ENCODE measurements at regions not wholly inside any gene's neighbourhood (a gene's known extent, or its start where the extent isn't known, plus 50 kb on each side); places are given as distances from the start of the nearest gene placed in this dataset.
A peak's percentile ranks its signal among the peaks of the same experiment; 100 is the strongest.

DNA sequence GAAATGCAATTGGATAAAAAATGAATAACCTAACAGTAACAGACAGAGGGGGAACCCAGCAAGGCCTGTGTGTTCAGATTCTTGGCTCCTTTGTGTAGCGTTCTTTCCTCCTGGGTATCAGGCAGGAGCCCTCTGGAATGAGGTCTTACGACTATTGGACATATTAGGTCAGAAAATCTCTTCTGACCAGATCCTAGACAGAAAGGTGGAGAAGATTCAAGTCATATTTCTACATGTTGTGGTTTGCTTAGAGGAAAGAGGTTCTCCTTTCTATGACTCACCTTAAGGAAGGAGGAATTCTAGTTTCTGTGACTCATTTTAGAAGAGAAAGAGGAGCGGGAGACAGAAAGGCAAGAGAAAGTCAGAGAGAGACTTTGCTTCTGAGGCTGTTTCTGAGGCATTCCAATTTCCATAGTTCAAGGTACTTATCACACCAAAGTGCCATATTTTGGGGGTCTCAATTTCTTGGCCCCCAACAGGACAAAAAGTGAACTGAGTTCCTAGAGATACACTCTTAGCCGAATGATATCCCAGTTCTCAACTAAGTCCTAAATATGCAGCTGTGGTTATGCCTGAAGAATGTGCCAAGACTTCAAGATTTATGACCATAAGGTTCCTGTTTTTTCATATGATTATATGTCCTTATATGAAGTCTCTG is 618.6 kb downstream of the ZEB2 start:
- DNase-seq, result no peak

DNA sequence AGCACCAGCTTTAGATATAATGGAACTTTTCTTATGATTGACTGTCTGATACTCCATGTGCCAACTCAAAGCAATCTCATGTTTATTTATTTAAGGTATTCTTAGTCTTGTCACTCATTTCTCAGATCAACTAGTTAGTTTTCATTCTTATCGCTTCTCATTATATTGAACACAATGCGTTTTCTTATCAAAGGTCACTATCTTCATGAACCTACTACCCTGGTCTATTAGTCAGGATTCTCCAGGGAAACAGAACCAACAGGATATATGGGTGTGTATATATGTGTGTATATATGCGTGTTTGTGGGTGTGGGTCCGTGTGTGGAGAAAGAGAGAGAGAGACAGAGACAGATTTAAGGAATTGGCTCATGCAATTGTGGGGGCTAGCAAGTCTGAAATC is 619.9 kb downstream of the ZEB2 start:
- DNase-seq, result no peak

DNA sequence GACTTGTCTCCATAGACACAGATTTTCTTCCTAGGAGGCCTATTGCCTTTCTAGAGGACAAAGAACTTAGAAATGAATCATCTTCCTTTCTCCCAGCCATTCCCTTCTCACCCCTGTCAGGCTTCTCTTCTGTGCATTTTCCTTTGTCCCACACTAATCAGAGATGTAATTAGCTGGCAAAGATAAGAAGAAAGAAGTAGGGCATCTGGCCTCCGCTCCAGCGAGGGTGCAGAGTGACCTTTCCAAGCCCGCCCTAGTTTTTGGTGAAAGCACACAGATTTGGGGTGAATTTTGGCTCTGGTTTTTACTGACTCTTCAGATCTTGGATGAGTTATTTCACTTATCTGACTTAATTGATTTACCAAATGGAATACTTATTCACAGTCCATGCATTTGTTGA is 626.5 kb downstream of the ZEB2 start:
- DNase-seq, result no peak

- peak; percentile 43 for DNase-seq
Measured at GRCh38 chr2:143891879-143892308, 628.0 kb downstream of the ZEB2 start.

GRCh38 chr2:143890798-143891197 is 629.1 kb downstream of the ZEB2 start:
- DNase-seq, result no peak

DNA sequence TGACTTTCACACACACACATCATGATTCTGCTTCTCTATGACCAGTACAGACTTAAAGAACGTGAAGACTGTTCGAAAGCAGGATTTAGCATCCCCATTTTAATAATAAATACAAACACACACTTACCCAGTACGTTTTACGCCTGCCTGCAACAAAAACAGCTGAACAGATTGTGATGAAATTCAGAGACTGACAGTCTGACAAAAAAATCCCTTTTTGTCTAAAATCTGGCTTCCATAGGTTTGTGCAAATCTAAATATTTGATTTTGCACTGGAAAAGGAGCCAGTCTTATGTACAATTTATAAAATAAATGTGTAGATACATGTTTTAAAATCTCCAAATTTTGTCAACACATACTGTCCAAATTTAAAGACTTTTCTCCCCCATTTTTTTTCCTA is 630.7 kb downstream of the ZEB2 start:
- no peak for DNase-seq

DNA sequence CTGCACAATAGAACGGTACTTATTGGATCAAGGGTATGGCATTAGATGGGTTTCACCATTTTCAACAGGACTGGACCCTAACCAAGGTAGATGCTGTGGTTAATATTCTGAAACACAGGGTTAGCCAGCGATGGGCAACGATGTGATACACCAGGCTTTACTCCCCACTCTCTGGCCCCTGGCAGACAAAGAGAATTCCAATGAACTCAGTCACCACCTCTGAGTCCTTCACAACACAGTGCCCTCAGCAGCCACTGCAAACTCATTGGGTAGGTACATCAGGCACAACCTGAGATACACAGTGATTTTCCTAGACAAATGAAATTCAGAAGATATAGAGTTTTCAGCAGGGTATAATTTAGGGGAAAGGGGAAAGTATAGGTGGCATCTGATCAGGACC is 634.5 kb downstream of the ZEB2 start:
- no peak for DNase-seq

DNA sequence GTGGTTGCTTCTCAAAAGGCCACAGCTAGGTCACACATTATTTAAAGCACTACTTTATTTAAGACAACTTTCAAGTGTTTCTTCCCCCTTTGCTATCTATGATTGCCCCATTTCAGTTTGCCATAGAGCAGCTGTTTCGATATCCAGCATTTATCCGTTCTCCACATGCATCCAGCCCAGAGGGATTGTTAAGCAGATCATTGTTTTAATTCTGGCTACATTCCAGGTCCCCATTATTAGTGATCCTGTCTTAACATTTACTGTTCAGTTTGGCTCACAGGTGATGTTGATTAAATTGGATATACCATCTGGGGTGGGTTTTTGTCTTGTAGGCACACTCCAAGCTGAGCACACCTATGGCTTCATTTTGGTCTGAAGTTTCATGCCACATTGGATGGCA is 638.7 kb downstream of the ZEB2 start:
- peak; percentile 81 for DNase-seq

GRCh38 chr2:143877876-143878530 is 641.9 kb downstream of the ZEB2 start:
- DNase-seq, result peak; percentile 39

DNA sequence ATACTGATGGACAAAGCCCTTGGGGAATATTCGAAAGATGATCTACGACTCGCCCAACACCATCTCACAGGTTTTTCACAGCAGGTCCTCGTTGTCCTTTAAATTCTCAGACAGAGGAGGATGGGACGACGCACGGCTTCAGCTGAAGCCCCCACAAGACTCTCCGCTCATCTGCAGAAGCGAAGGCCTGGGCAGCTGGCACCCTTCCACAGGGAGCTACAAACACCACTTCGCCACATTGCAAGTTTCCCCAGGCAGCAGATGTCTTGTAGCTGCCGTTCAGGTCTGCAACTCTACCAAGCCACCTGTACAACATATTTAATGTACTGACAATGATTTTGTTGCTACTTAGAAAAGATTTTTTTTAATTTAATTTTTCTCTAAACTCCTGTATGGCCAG is 642.9 kb downstream of the ZEB2 start:
- no peak for DNase-seq

DNA sequence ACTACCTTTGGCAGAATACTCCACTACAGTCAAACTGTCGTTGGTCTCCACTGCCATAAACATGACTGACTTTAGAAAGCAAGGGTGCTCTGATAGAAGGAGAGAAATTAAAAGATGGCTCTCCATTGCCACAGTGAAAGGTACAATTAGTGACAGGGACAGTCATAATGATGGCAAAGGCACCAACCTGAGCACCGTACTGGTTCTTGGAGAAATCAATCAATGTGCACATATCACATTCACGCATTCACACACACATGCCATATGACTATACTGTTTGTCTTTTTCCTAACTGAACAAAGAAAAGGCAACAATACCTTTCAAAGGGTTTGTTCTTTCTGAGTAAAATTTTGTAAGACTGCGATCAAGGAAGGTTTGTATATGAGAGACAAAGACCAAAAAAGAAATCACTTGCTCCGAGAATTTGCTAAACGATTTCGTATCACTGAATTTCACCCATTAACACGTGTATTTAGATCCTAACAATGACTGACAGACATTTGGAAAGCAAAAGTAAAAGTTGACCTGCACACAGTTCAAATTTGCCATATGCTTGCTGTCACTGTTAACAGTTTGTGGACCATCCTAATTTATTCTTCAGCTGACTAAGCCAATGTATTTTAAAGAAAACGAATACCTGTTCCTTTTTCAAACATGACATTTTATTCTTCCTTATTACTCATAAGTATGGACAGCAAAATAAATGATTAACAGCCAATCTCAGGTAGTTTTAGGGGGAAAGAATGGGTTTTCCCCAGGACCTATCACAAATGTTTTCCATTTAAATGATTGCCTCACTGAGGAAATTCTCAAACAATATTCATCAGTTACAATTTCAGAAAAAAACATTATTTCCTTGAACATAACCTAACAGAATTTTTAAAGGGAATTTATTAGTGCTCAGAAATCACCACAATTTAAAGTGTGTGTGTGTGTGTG is 644.4 kb downstream of the ZEB2 start:
- no peak for DNase-seq

DNA sequence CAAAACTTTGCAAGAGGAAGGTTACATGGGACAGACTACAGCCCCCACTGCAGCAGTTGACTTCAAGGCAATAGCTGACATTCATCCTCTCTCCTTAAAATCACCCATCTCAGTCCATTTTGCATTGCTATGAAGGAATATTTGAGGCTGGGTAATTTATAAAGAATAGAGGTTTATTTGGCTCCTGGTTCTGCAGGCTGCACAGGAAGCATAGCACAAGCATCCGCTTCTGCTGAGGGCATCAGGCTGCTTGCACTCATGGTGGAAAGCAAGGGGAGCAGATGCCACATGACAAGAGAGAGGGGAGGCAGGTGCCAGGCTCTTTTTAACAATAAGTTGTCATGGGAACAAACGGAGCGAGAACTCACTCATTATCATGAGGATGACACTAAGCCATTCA is 646.0 kb downstream of the ZEB2 start:
- DNase-seq, result no peak

DNA sequence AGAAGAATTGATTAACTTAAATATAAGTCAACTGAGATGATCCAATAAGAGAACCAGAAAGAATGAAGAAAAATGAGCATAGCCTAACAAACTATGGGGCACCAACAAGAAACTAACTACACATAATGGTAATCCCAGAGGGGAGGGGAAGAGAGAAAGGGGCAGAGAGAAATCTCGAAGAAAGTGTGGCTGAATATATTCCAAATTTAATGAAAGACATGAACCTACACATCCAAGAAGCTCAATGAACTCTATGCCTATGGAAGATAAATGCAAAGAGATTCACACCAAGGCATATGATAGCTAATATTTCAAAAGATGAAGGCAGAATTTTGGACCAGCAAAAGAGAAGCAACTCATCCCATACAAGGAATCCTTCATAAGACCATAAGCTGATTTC is 649.2 kb downstream of the ZEB2 start:
- DNase-seq, result no peak

GRCh38 chr2:143856978-143857377 is 662.9 kb downstream of the ZEB2 start:
- no peak for DNase-seq

DNA sequence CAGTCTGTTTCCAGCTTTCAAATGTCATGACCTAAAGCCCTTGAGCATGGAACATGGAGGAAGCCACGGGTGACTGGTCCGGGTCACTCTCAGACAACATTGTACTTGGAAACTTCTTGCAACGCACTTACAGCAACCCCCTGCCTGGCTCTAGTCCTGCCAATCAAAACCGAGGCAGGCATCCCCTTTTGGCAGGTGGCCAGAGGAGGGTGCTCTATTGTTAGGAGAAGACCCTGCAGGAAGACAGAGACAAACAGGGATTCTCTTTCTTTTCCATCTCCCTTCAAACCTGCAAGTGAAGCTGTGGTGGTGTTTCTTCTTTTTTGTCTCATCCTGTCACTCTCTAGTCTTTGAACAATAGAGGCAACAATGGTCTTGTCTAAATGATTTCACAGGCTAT is 667.2 kb downstream of the ZEB2 start:
- DNase-seq, result peak; percentile 76

DNA sequence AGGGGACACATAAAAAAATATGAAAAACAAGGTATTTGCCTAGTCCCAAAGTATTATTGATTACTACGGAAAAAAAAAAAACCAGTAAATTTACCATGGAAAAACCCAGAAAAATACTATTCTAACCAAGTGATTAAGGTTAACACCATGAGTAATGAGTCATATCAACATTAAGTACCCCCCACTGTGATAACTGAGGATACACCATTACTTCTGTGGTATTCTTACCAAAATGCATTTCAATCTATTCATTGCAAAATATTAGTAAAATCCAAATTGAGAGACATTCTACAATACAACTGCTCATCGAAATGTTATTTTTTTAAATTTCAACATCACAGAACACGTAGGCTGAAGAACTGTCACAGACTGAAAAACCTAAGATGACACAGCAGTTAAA is 669.8 kb downstream of the ZEB2 start:
- DNase-seq, result no peak

GRCh38 chr2:143847257-143847656 is 672.7 kb downstream of the ZEB2 start:
- no peak for DNase-seq

DNA sequence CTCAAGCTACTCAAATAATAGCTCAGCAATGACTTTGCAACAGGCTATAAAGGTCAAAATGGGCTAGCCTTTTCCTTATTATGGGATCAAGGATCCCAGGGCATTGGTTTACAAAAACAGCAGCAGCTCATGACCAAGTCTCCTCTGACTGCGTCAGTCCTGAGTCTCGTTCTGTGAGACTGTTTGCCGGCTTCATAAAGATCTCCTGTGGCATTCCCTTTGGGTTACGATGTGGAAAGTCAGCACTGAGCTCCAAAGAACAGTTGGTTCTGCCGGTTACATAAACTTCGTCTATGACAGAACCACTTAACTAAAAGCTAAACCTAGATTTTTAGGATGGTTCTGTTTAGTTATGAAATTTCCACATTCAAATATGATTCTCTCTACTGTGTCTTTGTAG is 674.9 kb downstream of the ZEB2 start:
- no peak for DNase-seq

DNA sequence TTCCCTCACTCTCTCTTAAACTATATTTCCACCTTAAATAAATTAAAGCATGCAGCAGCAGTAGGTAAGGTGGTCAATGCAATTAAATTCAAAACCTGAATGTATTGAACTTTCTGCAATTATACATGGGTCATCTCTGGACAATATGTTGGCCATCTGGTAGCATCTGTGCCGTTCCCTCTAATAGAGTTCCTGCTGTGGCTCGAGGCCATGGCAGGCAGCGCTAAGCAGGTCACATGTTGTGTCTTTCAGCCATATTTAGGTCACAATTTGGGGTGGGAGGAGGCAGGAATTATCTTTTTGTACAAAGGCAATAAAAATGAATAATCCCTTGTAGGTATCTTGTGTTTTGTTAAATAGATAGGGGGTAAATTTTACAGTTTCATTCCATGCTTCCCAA is 676.2 kb downstream of the ZEB2 start:
- DNase-seq, result no peak

DNA sequence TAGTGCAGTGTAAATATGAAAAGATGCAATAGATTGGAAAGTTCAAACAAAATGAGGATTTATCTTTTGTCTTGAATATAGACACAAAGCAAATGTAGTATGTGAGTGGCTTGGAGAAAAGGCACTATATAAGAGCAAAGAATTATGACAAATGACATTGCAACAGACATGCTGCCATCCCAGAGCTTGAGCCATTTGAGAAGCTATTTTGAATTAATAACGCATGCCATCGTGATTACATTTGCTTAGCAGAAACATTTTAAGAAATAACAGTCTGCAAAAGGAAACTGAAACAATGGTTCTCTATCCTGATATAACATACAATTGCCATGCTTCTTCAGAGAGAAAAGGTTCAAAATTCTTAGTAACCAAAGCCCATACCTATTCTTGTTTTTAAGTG is 677.1 kb downstream of the ZEB2 start:
- DNase-seq, result no peak

DNA sequence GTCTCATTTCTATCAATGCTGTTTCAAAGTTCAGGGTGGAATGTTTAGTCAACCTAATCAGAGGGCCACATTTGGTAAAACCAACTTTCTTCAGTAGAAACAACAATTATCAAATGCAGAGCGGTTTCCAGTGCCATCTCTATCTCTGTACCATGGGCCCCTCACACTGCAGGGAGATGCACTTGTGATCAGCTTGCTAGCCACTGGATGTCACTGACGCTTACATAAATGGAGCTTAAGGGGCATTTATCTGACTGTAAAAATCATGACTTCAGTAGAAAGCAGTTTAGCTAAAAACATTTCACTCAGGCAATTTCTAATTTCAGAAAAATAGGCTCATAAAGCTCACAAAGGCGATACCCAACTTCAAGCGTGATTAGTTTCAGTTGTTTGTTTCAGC is 678.0 kb downstream of the ZEB2 start:
- no peak for DNase-seq

DNA sequence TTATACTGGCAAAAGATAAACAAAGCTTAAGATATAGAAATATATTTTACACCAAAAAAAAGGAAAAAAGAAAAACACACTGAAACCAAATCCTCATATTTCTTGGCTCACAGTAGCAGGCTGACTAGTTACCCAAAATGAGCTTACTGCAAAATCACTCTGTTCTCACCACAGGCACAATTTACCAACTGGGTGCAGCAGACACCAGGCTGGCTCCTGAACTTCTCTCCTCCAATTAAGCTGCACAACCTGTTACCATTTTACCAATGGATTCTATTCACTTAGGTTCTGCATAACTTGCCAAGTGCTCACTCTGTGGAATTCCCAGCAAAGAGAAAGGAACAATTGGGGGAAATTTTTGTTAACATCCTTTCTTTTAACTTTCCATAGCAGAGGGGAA is 679.3 kb downstream of the ZEB2 start:
- DNase-seq, result no peak

- no peak for DNase-seq
Measured at GRCh38 chr2:143840194-143840593, 679.7 kb downstream of the ZEB2 start.

- DNase-seq, result no peak
Measured at GRCh38 chr2:143839456-143839855, 680.5 kb downstream of the ZEB2 start.
